Mucosa of descending colon (tissue), 3 donors: ENCODE measurements at regions not wholly inside any gene's neighbourhood (a gene's known extent, or its start where the extent isn't known, plus 50 kb on each side); places are given as distances from the start of the nearest gene placed in this dataset.
"Not testable (repeated sequence)": the region's sequence is repeated elsewhere in the genome, so short reads cannot be mapped to it uniquely, and the experiment has no call there.

Source experiments
- ATAC-seq: fragments of 200-7000 bp; cut with Tn5 transposase; one replicate; pipeline ENCODE4 v1.9.1; 2020; ENCODE audit warnings: mild to moderate bottlenecking, moderate library complexity
- DNase-seq, 3 donors: peaks; one replicate each; pipeline ENCODE4 v3.0.0-alpha.2; 2020
- H3K36me3 ChIP-seq: fragments of 200-600 bp; one replicate; pipeline ENCODE4 v1.8.0; 2021; ENCODE audit warnings: low read depth, mild to moderate bottlenecking
- H3K4me1 ChIP-seq: fragments of 200-600 bp; one replicate; pipeline ENCODE4 v1.8.0; 2021; ENCODE audit warnings: low read depth, mild to moderate bottlenecking
- H3K4me3 ChIP-seq: fragments of 200-600 bp; one replicate; pipeline ENCODE4 v1.8.0; 2021; ENCODE audit warnings: mild to moderate bottlenecking
- H3K9me3 ChIP-seq: fragments of 200-600 bp; one replicate; pipeline ENCODE4 v1.8.0; 2021; ENCODE audit warnings: mild to moderate bottlenecking
- intact Hi-C, 2 donors: fragments of 100-400 bp; cut with DNase I in 1 of 2; cut with micrococcal nuclease in 1 of 2; formaldehyde crosslinking; loops; one replicate each; pipeline versions ENCODE4 v1.11.0 to v1.11.1; 2022; cut with DNase I, micrococcal nuclease
- TF ChIP-seq, protein P1 (sequence below): fragments of 200-600 bp; IDR thresholded peaks from one replicate; pipeline ENCODE4 v1.8.0; 2022; ENCODE audit warnings: antibody characterized with exemption, mild to moderate bottlenecking
- donor health status: DM: no; HTN: no; CAD: no; lungs with moderate emphysema.
- donor health status: DM: no; HTN: no; CAD: no.
- donor health status: DM: no; HTN: yes; CAD: no.

DNA sequence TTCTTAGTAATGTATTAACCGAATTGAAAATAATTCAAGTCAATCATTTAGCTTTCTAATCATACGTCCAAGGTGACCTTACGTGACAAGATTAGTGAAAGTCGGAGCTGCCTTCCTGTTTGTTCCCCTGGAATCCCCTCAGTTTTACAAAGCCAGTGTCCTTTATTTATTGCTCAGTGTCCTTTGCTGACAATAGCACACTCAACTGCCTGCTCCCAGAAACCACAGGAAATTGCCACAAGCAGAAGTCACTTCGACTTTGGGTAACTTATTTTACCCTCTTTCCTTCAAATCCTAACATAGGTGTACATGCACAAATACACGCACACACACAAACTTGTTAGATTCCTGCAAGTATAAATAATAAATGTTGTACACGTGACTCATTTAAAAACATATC lies 1167.7 kb upstream of the ADGRB3 start:
- intact Hi-C loops: no loop called here
- ATAC-seq: no peak
- Histone ChIP-seq H3K4me1 (no peaks in the 10 kb centered on the region), H3K9me3 (peaks cover 27% of the 10 kb centered on the region), H3K36me3 (no peaks in the 10 kb centered on the region), H3K4me3 (no peak overlapping the region)
- DNase-seq: no peak
- TF ChIP-seq, protein P1, sequence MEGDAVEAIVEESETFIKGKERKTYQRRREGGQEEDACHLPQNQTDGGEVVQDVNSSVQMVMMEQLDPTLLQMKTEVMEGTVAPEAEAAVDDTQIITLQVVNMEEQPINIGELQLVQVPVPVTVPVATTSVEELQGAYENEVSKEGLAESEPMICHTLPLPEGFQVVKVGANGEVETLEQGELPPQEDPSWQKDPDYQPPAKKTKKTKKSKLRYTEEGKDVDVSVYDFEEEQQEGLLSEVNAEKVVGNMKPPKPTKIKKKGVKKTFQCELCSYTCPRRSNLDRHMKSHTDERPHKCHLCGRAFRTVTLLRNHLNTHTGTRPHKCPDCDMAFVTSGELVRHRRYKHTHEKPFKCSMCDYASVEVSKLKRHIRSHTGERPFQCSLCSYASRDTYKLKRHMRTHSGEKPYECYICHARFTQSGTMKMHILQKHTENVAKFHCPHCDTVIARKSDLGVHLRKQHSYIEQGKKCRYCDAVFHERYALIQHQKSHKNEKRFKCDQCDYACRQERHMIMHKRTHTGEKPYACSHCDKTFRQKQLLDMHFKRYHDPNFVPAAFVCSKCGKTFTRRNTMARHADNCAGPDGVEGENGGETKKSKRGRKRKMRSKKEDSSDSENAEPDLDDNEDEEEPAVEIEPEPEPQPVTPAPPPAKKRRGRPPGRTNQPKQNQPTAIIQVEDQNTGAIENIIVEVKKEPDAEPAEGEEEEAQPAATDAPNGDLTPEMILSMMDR: no peak

DNA sequence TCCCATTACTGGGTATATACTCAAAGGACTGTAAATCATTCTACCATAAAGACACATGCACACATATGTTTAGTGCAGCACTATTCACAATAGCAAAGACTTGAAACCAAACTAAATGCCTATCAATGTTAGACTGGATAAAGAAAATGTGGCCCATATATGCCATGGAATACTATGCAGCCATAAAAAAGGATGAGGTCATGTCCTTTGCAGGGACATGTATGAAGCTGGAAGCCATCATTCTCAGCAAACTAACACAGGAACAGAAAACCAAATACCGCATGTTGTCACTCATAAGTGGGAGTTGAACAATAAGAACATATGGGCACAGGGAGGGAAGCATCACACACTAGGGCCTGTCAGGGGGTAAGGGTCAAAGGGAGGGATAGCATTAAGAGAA lies 1172.4 kb upstream of the ADGRB3 start:
- intact Hi-C loops, H3K36me3 ChIP-seq, H3K4me1 ChIP-seq, ATAC-seq, DNase-seq, H3K4me3 ChIP-seq: not testable (repeated sequence)
- peaks cover 44% of the 10 kb centered on the region for H3K9me3 ChIP-seq

DNA sequence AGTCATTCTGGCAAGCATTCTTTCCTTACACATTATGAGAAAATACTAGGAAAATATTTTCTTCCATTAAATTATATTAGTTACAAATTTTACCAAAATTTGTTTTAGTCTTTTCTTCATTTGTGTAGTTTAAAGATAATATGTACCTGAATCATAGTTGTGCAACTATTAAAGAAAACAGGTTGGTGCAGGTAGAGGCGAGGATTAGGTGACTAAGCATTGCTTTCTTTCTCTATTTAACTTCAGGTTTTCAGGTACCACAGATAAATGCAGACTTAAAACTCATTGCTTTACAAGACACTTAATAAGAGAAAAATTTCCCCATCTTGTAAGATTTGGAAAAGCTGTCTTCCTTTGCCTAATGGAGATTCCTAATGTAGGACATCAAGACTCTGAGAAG lies 1175.5 kb upstream of the ADGRB3 start:
- no peak for ATAC-seq
- no peaks in the 10 kb centered on the region for H3K4me1 ChIP-seq
- H3K9me3 ChIP-seq: peaks cover 48% of the 10 kb centered on the region
- no peaks in the 10 kb centered on the region for H3K36me3 ChIP-seq
- no peak overlapping the region for H3K4me3 ChIP-seq
- TF ChIP-seq, protein P1: no peak
- intact Hi-C loops: no loop called here
- DNase-seq: no peak

DNA sequence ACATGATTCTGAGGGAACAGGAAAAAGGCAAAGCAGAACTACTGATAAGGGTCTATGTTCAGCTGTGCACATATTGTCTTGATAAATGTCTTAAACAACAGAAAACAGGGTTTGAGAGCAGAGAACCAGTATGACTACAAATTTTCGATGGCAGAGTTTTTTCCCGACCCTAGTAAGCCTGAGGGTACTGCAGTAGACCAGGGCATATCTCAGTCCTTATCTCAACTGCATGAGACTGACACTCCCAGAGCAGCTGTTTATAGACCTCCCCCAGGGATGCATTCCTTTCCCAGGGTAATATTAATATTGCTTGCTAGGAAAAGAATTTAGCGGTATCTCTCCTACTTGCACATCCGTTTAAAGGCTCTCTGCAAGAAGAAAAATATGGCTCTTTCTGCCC lies 1176.8 kb upstream of the ADGRB3 start:
- ATAC-seq: no peak
- peaks cover 45% of the 10 kb centered on the region for H3K9me3 ChIP-seq
- DNase-seq: no peak
- H3K4me1 ChIP-seq: no peaks in the 10 kb centered on the region
- intact Hi-C loops: no loop called here
- TF ChIP-seq, protein P1: no peak
- no peaks in the 10 kb centered on the region for H3K36me3 ChIP-seq
- no peak overlapping the region for H3K4me3 ChIP-seq

DNA sequence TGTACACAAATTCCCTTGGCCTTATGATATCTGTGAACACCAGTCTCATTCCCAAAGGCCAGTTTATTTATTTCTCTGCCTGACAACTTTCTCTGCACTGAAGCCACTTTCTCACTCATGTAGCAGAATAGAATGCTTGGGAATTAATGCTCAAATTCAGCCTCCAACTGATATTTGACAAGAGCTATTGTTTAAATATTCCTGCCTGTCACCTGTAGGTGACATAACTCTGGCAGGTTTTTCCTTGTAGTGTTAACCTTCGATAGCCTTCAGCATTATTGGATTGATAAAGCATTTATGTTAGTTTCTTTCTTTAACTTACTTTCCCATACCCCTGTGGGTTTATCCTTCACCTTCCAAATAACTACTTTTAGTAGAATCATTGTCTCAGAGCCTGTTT lies 1183.2 kb upstream of the ADGRB3 start:
- no peak for DNase-seq
- Histone ChIP-seq H3K4me1 (no peaks in the 10 kb centered on the region), H3K36me3 (no peaks in the 10 kb centered on the region), H3K4me3 (no peak overlapping the region), H3K9me3 (no peaks in the 10 kb centered on the region)
- no peak for ATAC-seq
- TF ChIP-seq, protein P1: no peak
- intact Hi-C loops: no loop called here

GRCh38 chr6:67450641-67451040 lies 1184.4 kb upstream of the ADGRB3 start:
- Histone ChIP-seq H3K9me3 (no peaks in the 10 kb centered on the region), H3K36me3 (no peaks in the 10 kb centered on the region), H3K4me3 (no peak overlapping the region), H3K4me1 (no peaks in the 10 kb centered on the region)
- ATAC-seq (no peak), DNase-seq (no peak)
- intact Hi-C loops: no loop called here
- TF ChIP-seq, protein P1: no peak
